Mesothelial cell of epicardium (in vitro differentiated cells): ENCODE measurements at regions not wholly inside any gene's neighbourhood (a gene's known extent, or its start where the extent isn't known, plus 50 kb on each side); places are given as distances from the start of the nearest gene placed in this dataset.

ENCODE experiments used
- DNase-seq, 2 experiments: peaks; one replicate each; pipeline ENCODE4 v3.0.0; 2021; ENCODE audit warnings: low spot score in 2 of 2; ENCODE audit not compliant: unreplicated experiment in 2 of 2
- H3K27ac Mint-ChIP-seq: 2 replicates; pipeline ENCODE4 v1.8.0; 2021; ENCODE audit warnings: mixed read lengths
- H3K27me3 Mint-ChIP-seq: 2 replicates; pipeline ENCODE4 v1.8.0; 2021; ENCODE audit warnings: low read depth, mixed read lengths
- H3K36me3 Mint-ChIP-seq: 2 replicates; pipeline ENCODE4 v1.8.0; 2021; ENCODE audit warnings: mixed read lengths
- H3K4me1 Mint-ChIP-seq: 2 replicates; pipeline ENCODE4 v1.8.0; 2021; ENCODE audit warnings: mixed read lengths
- H3K4me3 Mint-ChIP-seq: 2 replicates; pipeline ENCODE4 v1.8.0; 2021; ENCODE audit warnings: mild to moderate bottlenecking, moderate library complexity, mixed read lengths
- H3K9me3 Mint-ChIP-seq: 2 replicates; pipeline ENCODE4 v1.8.0; 2021; ENCODE audit warnings: mixed read lengths
- TF ChIP-seq, protein P1 (sequence below): fragments of 200-600 bp; sonication (generic); IDR thresholded peaks from one replicate; pipeline ENCODE4 v1.5.0; 2021; ENCODE audit warnings: antibody characterized with exemption; ENCODE audit not compliant: unreplicated experiment

DNA sequence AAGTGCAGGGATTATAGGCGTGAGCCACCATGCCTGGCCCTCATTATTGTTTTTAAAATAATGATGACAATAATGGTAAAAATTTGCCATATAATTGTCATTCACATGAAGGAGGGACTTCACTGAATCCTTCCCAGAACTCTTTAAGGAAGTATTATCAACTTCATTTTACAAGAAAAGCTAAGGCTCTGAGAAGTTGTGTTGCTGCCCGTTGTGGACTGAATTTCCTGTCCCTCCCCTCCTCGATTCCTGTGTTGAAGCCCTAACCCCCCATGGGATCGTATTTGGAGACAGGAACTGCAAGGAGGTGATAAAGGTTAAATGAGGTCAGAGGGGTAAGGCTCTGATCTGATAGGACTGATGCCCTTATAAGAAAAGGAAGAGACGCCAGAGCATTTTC, 458.0 kb downstream of the HAPSTR1 start:
- Mint-ChIP-seq H3K36me3 (no peaks in the 10 kb centered on the region), H3K9me3 (peaks cover 4% of the 10 kb centered on the region), H3K4me3 (no peak overlapping the region), H3K27ac (no peak overlapping the region), H3K4me1 (peaks cover 4% of the 10 kb centered on the region), H3K27me3 (no peaks in the 10 kb centered on the region)
- DNase-seq, result no peak
- TF ChIP-seq, protein P1, sequence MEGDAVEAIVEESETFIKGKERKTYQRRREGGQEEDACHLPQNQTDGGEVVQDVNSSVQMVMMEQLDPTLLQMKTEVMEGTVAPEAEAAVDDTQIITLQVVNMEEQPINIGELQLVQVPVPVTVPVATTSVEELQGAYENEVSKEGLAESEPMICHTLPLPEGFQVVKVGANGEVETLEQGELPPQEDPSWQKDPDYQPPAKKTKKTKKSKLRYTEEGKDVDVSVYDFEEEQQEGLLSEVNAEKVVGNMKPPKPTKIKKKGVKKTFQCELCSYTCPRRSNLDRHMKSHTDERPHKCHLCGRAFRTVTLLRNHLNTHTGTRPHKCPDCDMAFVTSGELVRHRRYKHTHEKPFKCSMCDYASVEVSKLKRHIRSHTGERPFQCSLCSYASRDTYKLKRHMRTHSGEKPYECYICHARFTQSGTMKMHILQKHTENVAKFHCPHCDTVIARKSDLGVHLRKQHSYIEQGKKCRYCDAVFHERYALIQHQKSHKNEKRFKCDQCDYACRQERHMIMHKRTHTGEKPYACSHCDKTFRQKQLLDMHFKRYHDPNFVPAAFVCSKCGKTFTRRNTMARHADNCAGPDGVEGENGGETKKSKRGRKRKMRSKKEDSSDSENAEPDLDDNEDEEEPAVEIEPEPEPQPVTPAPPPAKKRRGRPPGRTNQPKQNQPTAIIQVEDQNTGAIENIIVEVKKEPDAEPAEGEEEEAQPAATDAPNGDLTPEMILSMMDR, result no peak

- Mint-ChIP-seq H3K4me1 (no peaks in the 10 kb centered on the region), H3K36me3 (no peaks in the 10 kb centered on the region), H3K4me3 (no peak overlapping the region), H3K27ac (no peak overlapping the region), H3K27me3 (no peaks in the 10 kb centered on the region), H3K9me3 (peaks cover 4% of the 10 kb centered on the region)
- TF ChIP-seq, protein P1, result no peak
- no peak for DNase-seq
These were observed 463.6 kb downstream of the HAPSTR1 start for GRCh38 chr16:9555051-9555450.

GRCh38 chr16:9556949-9557665, 465.7 kb downstream of the HAPSTR1 start:
- Mint-ChIP-seq H3K9me3 (no peaks in the 10 kb centered on the region), H3K36me3 (no peaks in the 10 kb centered on the region), H3K4me3 (no peak overlapping the region), H3K27me3 (no peaks in the 10 kb centered on the region), H3K4me1 (no peaks in the 10 kb centered on the region), H3K27ac (no peak overlapping the region)
- no peak for DNase-seq
- TF ChIP-seq, protein P1, result no peak

GRCh38 chr16:9557713-9558112, 466.3 kb downstream of the HAPSTR1 start:
- no peak overlapping the region for H3K27ac Mint-ChIP-seq
- H3K36me3 Mint-ChIP-seq, result no peaks in the 10 kb centered on the region
- DNase-seq, result no peak
- H3K4me1 Mint-ChIP-seq, result no peaks in the 10 kb centered on the region
- no peaks in the 10 kb centered on the region for H3K27me3 Mint-ChIP-seq
- H3K9me3 Mint-ChIP-seq, result no peaks in the 10 kb centered on the region
- H3K4me3 Mint-ChIP-seq, result no peak overlapping the region
- TF ChIP-seq, protein P1, result no peak

DNA sequence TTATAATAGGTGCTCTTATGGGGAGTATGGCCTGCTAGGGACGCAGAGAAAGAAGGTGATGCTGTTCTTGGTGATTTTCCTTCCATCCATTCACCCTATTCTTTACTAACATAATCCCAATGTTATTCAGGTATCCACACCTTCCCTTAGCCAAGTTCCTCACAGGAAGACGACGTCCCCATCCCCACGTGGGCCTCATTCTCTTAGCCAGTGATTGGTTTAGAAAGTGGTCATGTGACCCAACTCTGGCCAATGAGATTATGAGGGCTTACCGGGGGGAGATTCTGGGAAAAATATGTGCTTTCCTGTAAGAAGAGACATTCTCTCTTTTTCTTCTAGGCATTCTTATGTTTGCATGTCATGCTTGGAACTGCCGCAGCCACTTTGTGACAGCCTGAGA, 474.7 kb downstream of the HAPSTR1 start:
- no peak overlapping the region for H3K27ac Mint-ChIP-seq

More for the DNA sequence above, 474.7 kb downstream of the HAPSTR1 start:
- Mint-ChIP-seq H3K36me3 (no peaks in the 10 kb centered on the region), H3K9me3 (no peaks in the 10 kb centered on the region), H3K27me3 (no peaks in the 10 kb centered on the region), H3K4me3 (no peak overlapping the region), H3K4me1 (no peaks in the 10 kb centered on the region)
- no peak for DNase-seq
- TF ChIP-seq, protein P1, result no peak
